OCI-LY1 (cell line): ENCODE measurements at regions not wholly inside any gene's neighbourhood (a gene's known extent, or its start where the extent isn't known, plus 50 kb on each side); places are given as distances from the start of the nearest gene placed in this dataset.

ENCODE experiments used
- H2AFZ ChIP-seq: fragments of 200-600 bp; sonication (generic), shearing (Covaris generic); 2 replicates; pipeline ENCODE4 v1.6.0; 2014; ENCODE audit warnings: antibody characterized with exemption, mild to moderate bottlenecking, low read length
- H3F3A ChIP-seq: fragments of 200-600 bp; sonication (generic), shearing (Covaris generic); 2 replicates; pipeline ENCODE4 v1.6.0; 2014; ENCODE audit warnings: mild to moderate bottlenecking, antibody characterized with exemption, low read length, moderate library complexity; ENCODE audit not compliant: insufficient read depth
- H3K27ac ChIP-seq: fragments of 200-600 bp; sonication (generic); 2 replicates; pipeline ENCODE4 v1.5.1; 2014; ENCODE audit warnings: low read length, mixed run types, mild to moderate bottlenecking, low read depth; ENCODE audit not compliant: poor library complexity, severe bottlenecking
- H3K27me3 ChIP-seq: fragments of 200-600 bp; sonication (generic); 2 replicates; pipeline ENCODE4 v1.6.0; 2014; ENCODE audit warnings: antibody characterized with exemption, mild to moderate bottlenecking, low read length, moderate library complexity; ENCODE audit not compliant: insufficient read depth
- H3K36me3 ChIP-seq: fragments of 200-600 bp; sonication (generic); 2 replicates; pipeline ENCODE4 v1.6.1; 2014; ENCODE audit warnings: mild to moderate bottlenecking, antibody characterized with exemption, low read length, moderate library complexity, mixed read lengths; ENCODE audit not compliant: insufficient read depth
- H3K4me1 ChIP-seq: fragments of 200-600 bp; sonication (generic); 2 replicates; pipeline ENCODE4 v1.5.1; 2014; ENCODE audit warnings: mild to moderate bottlenecking, low read length, moderate library complexity; ENCODE audit not compliant: insufficient read depth, severe bottlenecking
- H3K4me2 ChIP-seq: fragments of 200-600 bp; sonication (generic), shearing (Covaris generic); 2 replicates; pipeline ENCODE4 v1.6.1; 2014; ENCODE audit warnings: low read length
- H3K4me3 ChIP-seq: fragments of 200-600 bp; sonication (generic); 2 replicates; pipeline ENCODE4 v1.5.1; 2014; ENCODE audit warnings: low read length, low read depth, mild to moderate bottlenecking, mixed read lengths; ENCODE audit not compliant: poor library complexity, severe bottlenecking
- H3K79me2 ChIP-seq: fragments of 200-600 bp; shearing (Covaris generic); 2 replicates; pipeline ENCODE4 v1.6.1; 2016; ENCODE audit warnings: mixed run types, low read length, mixed read lengths; ENCODE audit not compliant: insufficient read depth
- H3K9ac ChIP-seq: fragments of 200-600 bp; sonication (generic), shearing (Covaris generic); 2 replicates; pipeline ENCODE4 v1.6.1; 2014; ENCODE audit warnings: mild to moderate bottlenecking, low read length, mixed read lengths
- H3K9me2 ChIP-seq: fragments of 200-600 bp; sonication (generic), shearing (Covaris generic); 2 replicates; pipeline ENCODE4 v1.6.1; 2014; ENCODE audit warnings: low read depth, mild to moderate bottlenecking, low read length, mixed read lengths
- H3K9me3 ChIP-seq: fragments of 200-600 bp; shearing (Covaris generic); 2 replicates; pipeline ENCODE4 v1.6.1; 2014; ENCODE audit warnings: low read length, mixed read lengths
- H4K20me1 ChIP-seq: fragments of 200-600 bp; sonication (generic), shearing (Covaris generic); 2 replicates; pipeline ENCODE4 v1.6.0; 2016; ENCODE audit warnings: mild to moderate bottlenecking, low read length; ENCODE audit not compliant: insufficient read depth
- EZH2 ChIP-seq: fragments of 200-600 bp; sonication (generic), shearing (Covaris generic); IDR thresholded peaks from 2 replicates; pipeline ENCODE4 v1.8.0; 2017; ENCODE audit warnings: borderline replicate concordance, mixed run types, mild to moderate bottlenecking, antibody characterized with exemption, low read length, moderate library complexity, mixed read lengths
- TF ChIP-seq, protein P1 (sequence below): fragments of 200-600 bp; sonication (generic), shearing (Covaris generic); IDR thresholded peaks from 2 replicates; pipeline ENCODE4 v1.5.1; 2017; ENCODE audit warnings: mild to moderate bottlenecking, antibody characterized with exemption, low read length, moderate library complexity, mixed read lengths

DNA sequence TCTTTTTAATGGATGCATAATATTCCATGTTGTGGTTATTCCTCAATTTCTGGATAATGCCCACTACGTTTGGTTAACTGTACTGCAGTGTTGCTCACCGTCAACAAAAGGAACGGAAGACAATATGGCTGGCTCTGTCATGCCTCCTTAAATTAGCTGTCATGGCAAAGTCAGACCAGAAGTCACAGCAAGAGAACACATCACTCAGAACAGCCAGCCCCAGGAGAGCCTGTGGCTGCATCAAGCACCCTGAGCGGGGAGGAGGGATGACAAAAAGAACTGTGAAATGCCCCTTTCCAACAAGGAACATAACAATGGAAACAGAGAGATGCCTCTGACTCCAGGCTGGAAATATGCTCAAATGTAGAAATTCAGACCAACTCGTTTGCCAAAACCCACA is 366.0 kb upstream of the ZNF507 start:
- Histone ChIP-seq H3K27ac (no peak overlapping the region), H3K36me3 (no peaks in the 10 kb centered on the region), H4K20me1 (no peaks in the 10 kb centered on the region), H3K27me3 (no peaks in the 10 kb centered on the region; the same call in 1 of the 2 replicates), H3K9ac (no peak overlapping the region), H3K9me2 (no peaks in the 10 kb centered on the region), H3K4me1 (no peaks in the 10 kb centered on the region), H2AFZ (no peak overlapping the region), H3K4me2 (no peak overlapping the region), H3K9me3 (no peaks in the 10 kb centered on the region), H3K79me2 (no peaks in the 10 kb centered on the region), H3F3A (no peaks in the 10 kb centered on the region), H3K4me3 (no peak overlapping the region)
- TF ChIP-seq, protein P1, sequence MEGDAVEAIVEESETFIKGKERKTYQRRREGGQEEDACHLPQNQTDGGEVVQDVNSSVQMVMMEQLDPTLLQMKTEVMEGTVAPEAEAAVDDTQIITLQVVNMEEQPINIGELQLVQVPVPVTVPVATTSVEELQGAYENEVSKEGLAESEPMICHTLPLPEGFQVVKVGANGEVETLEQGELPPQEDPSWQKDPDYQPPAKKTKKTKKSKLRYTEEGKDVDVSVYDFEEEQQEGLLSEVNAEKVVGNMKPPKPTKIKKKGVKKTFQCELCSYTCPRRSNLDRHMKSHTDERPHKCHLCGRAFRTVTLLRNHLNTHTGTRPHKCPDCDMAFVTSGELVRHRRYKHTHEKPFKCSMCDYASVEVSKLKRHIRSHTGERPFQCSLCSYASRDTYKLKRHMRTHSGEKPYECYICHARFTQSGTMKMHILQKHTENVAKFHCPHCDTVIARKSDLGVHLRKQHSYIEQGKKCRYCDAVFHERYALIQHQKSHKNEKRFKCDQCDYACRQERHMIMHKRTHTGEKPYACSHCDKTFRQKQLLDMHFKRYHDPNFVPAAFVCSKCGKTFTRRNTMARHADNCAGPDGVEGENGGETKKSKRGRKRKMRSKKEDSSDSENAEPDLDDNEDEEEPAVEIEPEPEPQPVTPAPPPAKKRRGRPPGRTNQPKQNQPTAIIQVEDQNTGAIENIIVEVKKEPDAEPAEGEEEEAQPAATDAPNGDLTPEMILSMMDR = no peak
- TF ChIP-seq EZH2 = no peak

DNA sequence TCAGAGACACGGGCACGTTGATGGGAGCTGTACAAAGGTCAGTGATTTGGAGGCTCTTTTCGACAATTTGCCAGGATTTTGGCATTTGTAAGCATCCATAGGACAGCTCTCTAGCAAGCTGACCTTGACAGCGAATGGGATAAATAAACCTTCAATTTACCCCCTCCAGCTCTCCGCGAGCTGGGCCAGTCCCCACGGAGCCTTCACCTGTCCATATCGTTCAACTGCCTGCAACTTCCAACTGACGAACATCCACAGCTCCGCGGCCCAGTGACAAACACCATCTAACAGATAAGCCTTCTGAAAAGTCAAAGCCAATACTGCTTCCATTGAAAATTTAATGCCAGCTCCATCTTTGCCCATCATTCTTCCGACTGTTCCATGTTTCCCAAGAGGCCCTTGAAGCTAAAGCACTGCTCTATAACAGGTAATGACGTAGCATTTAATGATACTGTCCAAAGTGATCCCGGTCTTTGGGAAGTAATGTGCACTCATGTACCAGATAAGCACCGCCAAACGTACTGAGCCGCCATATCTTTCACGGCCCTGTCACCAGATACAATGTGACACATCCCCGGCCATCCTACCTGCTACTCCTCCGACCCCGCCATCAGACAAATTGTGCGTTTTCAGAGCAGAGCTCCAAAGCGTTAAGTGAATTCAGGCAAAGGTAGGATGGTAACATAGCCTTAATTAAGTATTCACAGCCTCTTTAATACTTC is 365.3 kb upstream of the ZNF507 start:
- no peaks in the 10 kb centered on the region for H3K9me2 ChIP-seq
- H3F3A ChIP-seq = no peaks in the 10 kb centered on the region
- TF ChIP-seq EZH2 = no peak
- TF ChIP-seq, protein P1 = no peak
- no peak overlapping the region for H3K4me2 ChIP-seq
- no peak overlapping the region for H3K27ac ChIP-seq
- H3K4me1 ChIP-seq = no peaks in the 10 kb centered on the region
- H3K36me3 ChIP-seq = no peaks in the 10 kb centered on the region
- no peaks in the 10 kb centered on the region; the same call in 1 of the 2 replicates for H3K27me3 ChIP-seq
- no peaks in the 10 kb centered on the region for H4K20me1 ChIP-seq
- no peak overlapping the region for H3K4me3 ChIP-seq
- no peaks in the 10 kb centered on the region for H3K9me3 ChIP-seq
- H3K9ac ChIP-seq = no peak overlapping the region
- H3K79me2 ChIP-seq = no peaks in the 10 kb centered on the region
- no peak overlapping the region for H2AFZ ChIP-seq

DNA sequence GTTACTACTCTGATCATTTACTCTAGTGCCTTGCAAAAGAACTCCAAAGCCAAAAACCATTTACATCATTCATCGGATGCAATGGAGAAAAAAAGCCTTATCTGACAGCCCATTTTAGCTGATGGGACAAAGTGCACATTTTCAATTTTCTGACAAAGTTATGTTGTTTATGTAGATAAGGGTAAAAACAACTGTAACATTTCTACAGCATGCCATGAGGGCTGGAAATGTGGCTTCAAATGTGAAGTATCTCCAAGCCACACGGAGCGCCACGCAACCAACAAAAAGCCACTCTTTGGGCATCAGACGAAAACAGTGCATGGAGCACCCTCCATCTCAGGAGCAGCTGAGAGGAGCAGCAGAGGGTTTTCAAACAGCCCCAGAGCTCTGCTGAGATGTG is 364.6 kb upstream of the ZNF507 start:
- H3K79me2 ChIP-seq = no peaks in the 10 kb centered on the region
- H3K4me3 ChIP-seq = no peak overlapping the region
- H3K4me1 ChIP-seq = no peaks in the 10 kb centered on the region
- H3K9me2 ChIP-seq = no peaks in the 10 kb centered on the region
- H4K20me1 ChIP-seq = no peaks in the 10 kb centered on the region
- TF ChIP-seq, protein P1 = no peak
- no peak for TF ChIP-seq EZH2
- no peak overlapping the region for H2AFZ ChIP-seq
- H3K4me2 ChIP-seq = no peak overlapping the region
- H3F3A ChIP-seq = no peaks in the 10 kb centered on the region
- H3K27me3 ChIP-seq = no peaks in the 10 kb centered on the region; the same call in 1 of the 2 replicates
- no peaks in the 10 kb centered on the region for H3K9me3 ChIP-seq
- H3K9ac ChIP-seq = no peak overlapping the region
- no peaks in the 10 kb centered on the region for H3K36me3 ChIP-seq
- H3K27ac ChIP-seq = no peak overlapping the region
